Stimulated activated CD4-positive, alpha-beta T cell treated with anti-CD3 and anti-CD28 coated beads, Interleukin-4, amount 100 ng/mL, for 48 hours (primary cell): ENCODE measurements at regions not wholly inside any gene's neighbourhood (a gene's known extent, or its start where the extent isn't known, plus 50 kb on each side); places are given as distances from the start of the nearest gene placed in this dataset.
"Not testable (repeated sequence)": the region's sequence is repeated elsewhere in the genome, so short reads cannot be mapped to it uniquely, and the experiment has no call there.

Source experiments
- DNase-seq, 2 donors: peaks; one replicate each; pipeline ENCODE4 v3.0.0-alpha.2; 2020; ENCODE audit warnings: low read depth in 2 of 2

DNA sequence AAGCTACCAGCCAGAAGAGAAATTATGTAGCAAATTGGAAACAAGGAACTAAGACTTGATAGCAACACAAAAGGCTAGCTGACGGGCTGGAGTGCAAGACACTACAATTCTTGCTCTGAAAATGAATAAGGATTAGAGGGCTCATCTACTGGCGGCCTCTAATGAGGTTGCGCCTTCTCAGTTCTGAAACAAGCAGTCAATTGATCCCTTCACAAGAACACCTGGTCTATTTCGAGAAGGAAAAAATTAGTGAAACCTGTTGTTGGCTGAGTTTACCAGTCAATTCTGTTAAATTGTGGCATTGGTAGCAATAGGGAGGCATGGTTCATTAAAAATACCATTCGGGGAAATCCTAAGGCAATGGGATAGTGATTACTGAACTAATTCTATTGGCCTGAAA is 74.8 kb upstream of the JARID2 start:
- no peak for DNase-seq

DNA sequence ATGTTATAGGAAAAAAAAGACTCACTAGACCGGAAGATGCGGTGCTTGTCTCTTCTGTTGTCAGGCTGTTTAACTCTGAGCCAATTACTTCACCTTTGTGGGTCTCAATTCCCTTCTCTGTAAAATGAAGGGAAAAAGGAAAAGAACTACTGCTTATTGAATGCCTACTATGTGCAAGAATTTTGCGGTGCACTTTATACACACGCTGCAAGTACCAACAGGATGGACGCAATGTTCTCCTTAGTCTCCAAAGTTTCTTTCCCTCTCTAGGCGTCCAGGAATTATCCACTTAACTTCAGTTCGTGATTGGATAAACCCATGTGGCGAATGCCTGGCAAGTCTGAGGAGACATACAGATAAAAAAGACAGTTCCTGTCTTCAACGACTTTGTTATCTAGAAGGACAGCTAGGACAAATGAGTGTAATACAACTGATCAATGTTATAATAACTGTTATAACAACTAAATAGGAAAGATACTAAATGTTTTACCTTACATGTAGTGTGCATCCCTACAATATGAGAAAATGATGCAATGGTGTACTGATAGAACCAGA is 69.0 kb upstream of the JARID2 start:
- DNase-seq, result no peak

- DNase-seq, result peak; percentile 12 to 19
Observed at GRCh38 chr6:15183979-15184378, 61.9 kb upstream of the JARID2 start.

GRCh38 chr6:15184441-15184861 is 61.4 kb upstream of the JARID2 start:
- DNase-seq, result peak in 1 of 2 donors; percentile 17

DNA sequence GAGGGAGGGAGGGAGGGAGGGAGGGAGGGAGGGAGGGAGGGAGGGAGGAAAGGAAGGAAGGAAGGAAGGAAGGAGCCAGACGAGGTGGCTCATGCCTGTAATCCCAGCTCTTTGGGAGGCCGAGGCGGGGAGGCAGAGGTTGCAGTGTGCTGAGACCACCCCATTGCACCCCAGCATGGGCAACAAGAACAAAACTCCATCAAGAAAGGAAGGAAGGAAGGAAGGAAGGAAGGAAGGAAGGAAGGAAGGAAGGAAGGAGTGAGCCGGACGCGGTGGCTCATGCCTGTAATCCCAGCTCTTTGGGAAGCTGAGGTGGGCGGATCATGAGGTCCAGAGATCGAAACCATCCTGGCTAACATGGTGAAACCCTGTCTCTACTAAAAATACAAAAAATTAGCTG is 60.8 kb upstream of the JARID2 start:
- DNase-seq, result not testable (repeated sequence)

- DNase-seq, result not testable (repeated sequence)
Observed at GRCh38 chr6:15193451-15193850, 52.4 kb upstream of the JARID2 start.

DNA sequence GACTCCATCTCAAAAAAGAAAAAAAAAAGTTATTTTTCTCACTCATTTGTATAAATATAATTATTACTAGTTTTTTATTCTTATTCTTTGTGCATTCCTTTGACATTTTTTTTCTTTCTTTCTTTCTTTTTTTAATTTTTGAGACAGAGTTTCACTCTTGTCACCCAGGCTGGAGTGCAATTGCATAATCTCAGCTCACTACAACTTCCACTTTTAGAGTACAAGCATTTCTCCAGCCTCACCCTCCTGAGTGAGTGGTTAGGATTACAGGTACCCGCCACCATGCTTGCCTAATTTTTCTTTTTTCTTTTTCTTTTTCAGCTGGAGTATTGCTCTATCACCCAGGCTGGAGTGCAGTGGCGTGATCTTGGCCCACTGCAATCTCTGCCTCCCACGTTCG is 51.4 kb upstream of the JARID2 start:
- no peak for DNase-seq
